ENCODE measurements at regions not wholly inside any gene's neighbourhood (a gene's known extent, or its start where the extent isn't known, plus 50 kb on each side); places are given as distances from the start of the nearest gene placed in this dataset.

GRCh38 chr6:96276305-96276704 is 245.3 kb upstream of the UFL1 start:
- DNase-seq (ENCODE audit: low spot score) (no peak), ATAC-seq (ENCODE audit: low FRiP score) (no peak)
- no peak for TF ChIP-seq CTCF (IDR thresholded peaks at IDR 0.05)

- no peak for TF ChIP-seq CTCF (IDR thresholded peaks at IDR 0.05)
- no peak for DNase-seq (ENCODE audit: low spot score)
- no peak for ATAC-seq (ENCODE audit: low FRiP score)
These were observed 244.8 kb upstream of the UFL1 start for GRCh38 chr6:96276856-96277255.

GRCh38 chr6:96279084-96279483 is 242.5 kb upstream of the UFL1 start:
- no peak for TF ChIP-seq CTCF (IDR thresholded peaks at IDR 0.05)
- DNase-seq (ENCODE audit: low spot score) = no peak
- no peak for ATAC-seq (ENCODE audit: low FRiP score)

- no peak for ATAC-seq (ENCODE audit: low FRiP score)
- no peak for TF ChIP-seq CTCF (IDR thresholded peaks at IDR 0.05)
- DNase-seq (ENCODE audit: low spot score) = no peak
These were observed 235.1 kb upstream of the UFL1 start for GRCh38 chr6:96286503-96286902.

- ATAC-seq (ENCODE audit: low FRiP score) (no peak), DNase-seq (ENCODE audit: low spot score) (no peak)
- TF ChIP-seq CTCF (IDR thresholded peaks at IDR 0.05) = no peak
These were observed 222.1 kb upstream of the UFL1 start for GRCh38 chr6:96299525-96299924.

GRCh38 chr6:96301023-96301422 is 220.6 kb upstream of the UFL1 start:
- ATAC-seq (ENCODE audit: low FRiP score) = no peak
- TF ChIP-seq CTCF (IDR thresholded peaks at IDR 0.05) = no peak
- DNase-seq (ENCODE audit: low spot score) = no peak

- no peak for TF ChIP-seq CTCF (IDR thresholded peaks at IDR 0.05)
- no peak for ATAC-seq (ENCODE audit: low FRiP score)
- no peak for DNase-seq (ENCODE audit: low spot score)
These were observed 219.8 kb upstream of the UFL1 start for GRCh38 chr6:96301781-96302180.

Measured in omental fat pad (tissue), 3 donors.